NCI-H128 (cell line): ENCODE measurements at regions not wholly inside any gene's neighbourhood (a gene's known extent, or its start where the extent isn't known, plus 50 kb on each side); places are given as distances from the start of the nearest gene placed in this dataset.

Source experiments
- DNase-seq: peaks from one replicate; lab custom pipeline; 2025; ENCODE audit not compliant: unreplicated experiment; lab: John Stamatoyannopoulos, UW

GRCh38 chr1:175894581-175894980 lies 151.2 kb upstream of the TNR start:
- DNase-seq: no peak

DNA sequence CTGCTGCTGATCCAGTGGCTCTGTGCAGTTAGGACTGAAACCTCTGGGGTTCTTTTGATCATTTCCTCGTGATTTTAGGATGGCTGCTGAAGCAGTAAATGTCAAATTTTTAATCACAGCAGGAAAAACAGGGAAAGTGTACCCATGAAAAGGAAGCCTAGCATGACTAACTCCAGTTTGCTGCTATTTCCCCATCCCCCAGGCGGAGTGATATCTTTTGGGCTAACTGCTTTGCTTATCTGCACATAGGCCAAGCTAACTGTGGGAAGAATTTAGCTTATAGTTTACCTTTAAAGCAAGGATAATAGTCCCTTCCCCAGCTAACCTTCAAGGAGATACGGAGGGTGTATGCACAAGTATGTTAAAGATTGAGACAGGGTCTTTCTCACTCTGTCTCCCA lies 149.8 kb upstream of the TNR start:
- no peak for DNase-seq

GRCh38 chr1:175892686-175893085 lies 149.3 kb upstream of the TNR start:
- DNase-seq: no peak

DNA sequence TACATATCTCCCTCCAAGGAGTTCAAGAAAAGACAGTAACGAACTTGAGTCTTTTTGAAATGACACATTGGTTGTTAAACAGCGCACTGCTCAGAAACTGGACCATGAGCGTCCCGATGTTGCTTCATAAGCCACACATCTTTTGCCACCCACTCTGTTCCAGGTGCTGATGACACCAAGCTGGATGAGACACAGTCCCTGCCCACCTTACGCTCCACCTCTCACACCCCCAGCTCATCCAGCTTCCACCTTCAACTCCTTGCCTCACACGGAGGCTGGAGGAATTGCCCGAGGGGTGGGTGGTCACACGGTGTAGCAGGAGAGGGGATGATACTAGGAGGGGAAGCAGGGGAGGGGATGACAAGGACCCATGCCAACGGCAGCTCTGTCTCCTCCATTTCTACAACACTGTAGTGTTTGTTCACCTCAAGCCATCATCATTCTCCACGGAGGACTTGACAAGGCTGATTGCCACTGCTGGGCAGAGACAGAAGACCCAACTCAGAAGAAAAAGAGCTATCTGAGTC lies 148.5 kb upstream of the TNR start:
- no peak for DNase-seq

DNA sequence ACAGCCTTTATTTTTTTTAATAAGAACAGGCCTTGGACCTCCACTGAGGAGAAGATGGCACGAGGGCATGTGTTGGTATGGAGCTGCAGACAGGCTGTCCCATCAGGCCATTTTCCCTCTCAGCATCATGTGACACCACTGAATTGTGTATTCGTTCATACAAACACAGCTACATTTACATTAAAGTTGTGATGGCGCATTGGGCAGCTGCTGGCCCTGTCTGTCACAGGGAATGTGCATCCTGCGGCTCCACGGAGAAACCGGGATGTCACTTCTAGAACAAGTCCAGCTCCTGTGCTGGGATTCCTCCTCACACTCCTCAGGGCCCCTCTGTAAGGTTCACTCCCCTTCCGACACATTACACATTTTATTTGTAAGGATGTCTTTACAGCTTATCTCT lies 147.6 kb upstream of the TNR start:
- no peak for DNase-seq

DNA sequence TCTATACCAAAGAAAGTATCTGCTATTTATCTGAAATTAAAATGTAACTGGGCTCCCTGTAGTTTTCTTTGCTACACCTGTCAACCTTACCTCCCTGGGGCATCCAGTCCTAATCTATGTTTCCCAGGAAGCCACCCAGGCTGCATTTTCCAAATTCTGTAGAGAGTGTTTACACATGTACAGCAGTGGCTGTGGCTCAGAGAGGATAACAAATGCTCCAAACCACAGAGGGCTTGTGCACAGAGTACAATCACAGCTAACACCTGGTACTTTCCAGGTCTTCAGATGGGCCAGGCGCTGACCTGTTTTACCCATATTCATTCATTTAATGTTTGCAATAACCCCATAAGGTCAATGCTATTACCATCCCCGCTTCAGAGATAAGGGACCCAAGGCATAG lies 146.5 kb upstream of the TNR start:
- no peak for DNase-seq

GRCh38 chr1:175888996-175889395 lies 145.6 kb upstream of the TNR start:
- DNase-seq: no peak

- peak; percentile 8 for DNase-seq
Observed at GRCh38 chr1:175887981-175888428, 144.6 kb upstream of the TNR start.

DNA sequence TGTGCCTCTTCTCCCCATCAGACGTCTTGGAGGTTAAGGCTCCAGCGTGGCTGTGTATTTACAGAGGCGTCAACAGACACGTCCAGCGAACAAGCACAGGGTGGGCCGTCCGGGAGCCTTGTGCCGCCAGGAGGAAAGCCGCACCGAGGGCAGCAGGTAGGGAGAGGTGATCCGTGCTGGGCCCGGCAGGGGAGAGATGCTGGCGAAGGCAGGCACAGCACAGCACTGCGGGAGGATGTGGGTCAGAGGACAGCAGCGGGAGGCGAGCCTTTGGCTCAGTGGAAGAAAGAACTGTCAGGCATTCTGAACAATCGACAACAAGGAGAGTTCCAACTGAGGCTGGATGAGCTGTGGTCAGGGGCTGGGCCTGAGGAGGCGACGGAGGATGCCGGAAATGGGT lies 144.1 kb upstream of the TNR start:
- DNase-seq: no peak

- no peak for DNase-seq
Observed at GRCh38 chr1:175885326-175885725, 141.9 kb upstream of the TNR start.

DNA sequence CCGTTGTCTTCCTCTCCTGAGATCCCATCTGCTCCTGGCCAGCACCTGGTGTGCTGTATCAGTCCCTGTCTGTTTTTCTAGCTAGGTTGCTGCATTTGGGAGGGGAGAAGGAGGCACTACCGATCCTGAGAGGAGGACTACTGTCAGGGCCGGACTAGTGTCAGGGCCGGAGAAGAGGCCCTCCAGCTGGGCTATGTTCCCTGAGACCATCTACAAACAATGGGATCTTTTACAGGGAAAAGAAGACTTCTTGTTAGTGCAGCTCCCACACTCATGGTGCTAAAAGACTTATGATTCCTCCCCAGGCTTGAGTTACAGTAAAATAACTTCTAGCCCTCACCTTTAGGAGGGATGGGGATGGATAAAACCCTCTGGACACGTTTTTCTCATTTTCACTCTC lies 141.0 kb upstream of the TNR start:
- no peak for DNase-seq

DNA sequence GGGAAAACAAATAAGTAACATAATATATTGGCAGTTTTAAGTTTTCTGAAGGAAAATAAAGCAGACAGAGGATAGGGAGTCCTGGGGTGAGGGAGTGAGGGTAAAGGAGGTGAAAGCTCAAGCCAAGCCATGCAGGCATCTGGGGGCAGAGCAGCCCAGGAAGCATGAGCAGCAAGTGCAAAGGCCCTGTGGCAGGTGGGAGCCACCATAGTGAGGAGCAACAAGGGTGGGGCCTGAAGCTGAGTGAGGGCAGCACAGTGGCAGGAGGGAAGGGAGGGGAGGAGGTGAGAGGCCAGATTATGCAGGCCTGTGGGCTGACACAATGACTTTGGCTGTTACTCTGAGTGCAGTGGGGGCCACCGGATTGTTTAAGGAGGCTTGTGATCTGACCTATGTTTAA lies 138.8 kb upstream of the TNR start:
- no peak for DNase-seq

DNA sequence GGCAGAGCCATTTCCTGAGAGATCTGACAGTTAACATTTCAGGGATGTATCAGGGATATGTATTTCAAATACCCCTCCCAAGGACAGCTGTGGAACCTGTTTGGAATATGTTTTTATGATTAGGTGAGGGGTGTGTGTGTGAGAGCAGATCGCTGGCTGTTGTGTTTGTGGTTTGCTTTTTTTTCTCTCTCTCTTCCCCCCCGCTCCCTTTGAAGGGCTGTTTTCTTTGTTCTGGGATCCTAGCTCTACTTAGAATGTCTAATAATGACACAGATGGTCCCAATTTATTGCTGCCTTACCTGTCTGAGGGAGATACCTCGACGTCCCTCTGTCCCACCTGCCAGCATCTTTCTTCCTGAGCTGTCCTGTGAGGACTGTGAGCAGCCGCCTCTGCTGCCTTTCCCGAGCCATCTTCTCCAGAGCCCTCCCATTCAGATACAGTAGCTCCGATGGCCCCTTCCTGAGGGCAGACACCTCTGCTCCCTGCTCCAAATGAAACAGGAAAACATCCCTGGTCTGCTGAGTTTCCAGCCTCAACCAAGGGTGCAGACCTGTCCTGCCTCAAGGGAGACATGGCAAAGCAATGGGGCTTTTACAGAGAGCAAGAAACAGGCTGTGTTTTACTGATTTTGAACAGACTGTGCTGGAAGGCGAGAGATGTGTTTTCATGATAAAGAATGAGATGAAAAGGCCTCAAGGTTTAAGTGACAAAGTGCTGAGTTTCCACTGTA lies 138.0 kb upstream of the TNR start:
- DNase-seq: peak; percentile 52

DNA sequence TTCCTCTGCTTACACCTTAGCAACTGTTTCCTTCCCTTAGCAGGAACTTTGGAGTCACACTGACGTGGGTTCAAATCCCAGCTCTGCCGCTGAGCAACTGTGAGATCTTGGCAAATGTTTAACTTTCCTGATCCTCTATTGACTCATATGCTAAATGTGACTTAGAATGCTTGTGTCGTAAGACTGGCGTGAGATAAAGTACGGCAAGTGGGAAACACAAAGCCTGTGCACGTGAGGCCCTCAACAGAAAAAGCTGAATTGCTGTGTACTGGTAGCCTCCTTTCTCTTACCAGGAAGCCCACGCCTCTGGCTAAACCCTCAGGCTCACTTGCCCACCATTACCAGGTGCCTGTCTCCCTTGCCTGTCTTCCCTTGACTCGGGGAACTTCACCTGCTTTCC lies 135.4 kb upstream of the TNR start:
- DNase-seq: no peak

- DNase-seq: no peak
Observed at GRCh38 chr1:175877939-175878737, 134.7 kb upstream of the TNR start.

DNA sequence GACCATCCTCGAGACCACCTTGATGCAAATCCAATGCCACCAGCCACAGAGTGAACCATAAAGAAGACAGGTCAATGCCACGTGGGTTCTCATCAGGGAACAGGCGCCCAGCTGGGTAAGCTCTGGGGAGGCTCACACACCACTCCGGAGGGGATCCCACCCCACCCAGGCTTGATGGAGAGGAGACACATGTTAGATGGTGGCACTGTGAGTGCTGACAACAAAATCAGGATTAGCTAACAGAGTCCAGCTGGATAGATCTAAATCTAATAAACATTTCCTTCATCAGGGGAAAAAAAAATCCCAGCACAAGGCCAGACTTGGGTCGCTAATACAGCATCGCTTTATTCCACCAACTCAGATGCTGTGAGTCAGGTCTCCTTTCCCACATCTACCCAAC lies 132.2 kb upstream of the TNR start:
- no peak for DNase-seq

GRCh38 chr1:175874081-175874480 lies 130.7 kb upstream of the TNR start:
- DNase-seq: no peak

GRCh38 chr1:175873290-175873935 lies 130.0 kb upstream of the TNR start:
- DNase-seq: no peak

DNA sequence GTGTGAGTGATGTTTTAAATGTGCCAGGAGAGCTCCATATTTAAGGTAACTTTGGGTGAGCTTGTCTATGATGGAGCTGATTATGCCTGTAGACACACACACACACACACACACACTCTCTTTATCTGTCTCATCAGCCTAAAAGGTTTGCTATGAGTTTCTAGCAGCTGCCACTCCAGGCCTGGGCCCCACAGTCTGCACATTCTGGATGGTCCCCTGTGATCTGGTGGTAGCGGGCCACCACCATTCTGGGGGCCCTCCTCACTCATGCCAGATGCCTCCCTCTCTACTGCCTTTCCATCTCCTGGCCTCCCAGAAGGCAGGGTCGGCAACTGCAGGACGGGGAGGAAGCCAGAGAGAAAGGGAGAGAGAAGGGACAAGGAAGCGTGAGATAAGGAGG lies 129.2 kb upstream of the TNR start:
- DNase-seq: no peak

- no peak for DNase-seq
Observed at GRCh38 chr1:175871647-175872046, 128.3 kb upstream of the TNR start.

DNA sequence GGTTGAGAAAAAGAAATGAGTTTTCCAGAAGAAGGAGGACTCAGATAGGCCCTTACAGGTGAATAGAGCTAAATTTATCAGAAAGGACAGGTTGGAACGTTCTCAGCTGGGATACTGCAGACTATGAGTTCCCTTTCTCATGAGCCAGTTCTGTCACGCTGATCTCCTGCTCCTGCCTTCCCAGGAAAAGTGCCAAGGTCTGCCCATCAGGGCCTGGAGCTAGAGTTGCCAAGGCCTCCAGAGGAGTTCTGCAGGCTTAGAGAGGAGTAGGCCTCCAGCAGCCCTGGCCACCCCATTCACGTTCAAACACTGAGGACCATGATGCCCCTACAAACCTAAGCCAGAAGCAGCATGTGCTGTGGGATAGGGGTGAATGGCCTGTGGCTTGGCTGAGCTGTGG lies 126.8 kb upstream of the TNR start:
- no peak for DNase-seq

GRCh38 chr1:175866776-175867175 lies 123.4 kb upstream of the TNR start:
- DNase-seq: no peak
